Activated CD4-positive, alpha-beta T cell treated with anti-CD3 and anti-CD28 coated beads, Interleukin-2, Interleukin-6, amounts not matched to agents 100 ng/mL and 50 ng/mL, durations not matched to agents 16 hours and 8 hours (primary cell): ENCODE measurements at regions not wholly inside any gene's neighbourhood (a gene's known extent, or its start where the extent isn't known, plus 50 kb on each side); places are given as distances from the start of the nearest gene placed in this dataset.
"Not testable (repeated sequence)": the region's sequence is repeated elsewhere in the genome, so short reads cannot be mapped to it uniquely, and the experiment has no call there.

Experiments
- DNase-seq: peaks from one replicate; pipeline ENCODE4 v3.0.0-alpha.2; 2020

DNA sequence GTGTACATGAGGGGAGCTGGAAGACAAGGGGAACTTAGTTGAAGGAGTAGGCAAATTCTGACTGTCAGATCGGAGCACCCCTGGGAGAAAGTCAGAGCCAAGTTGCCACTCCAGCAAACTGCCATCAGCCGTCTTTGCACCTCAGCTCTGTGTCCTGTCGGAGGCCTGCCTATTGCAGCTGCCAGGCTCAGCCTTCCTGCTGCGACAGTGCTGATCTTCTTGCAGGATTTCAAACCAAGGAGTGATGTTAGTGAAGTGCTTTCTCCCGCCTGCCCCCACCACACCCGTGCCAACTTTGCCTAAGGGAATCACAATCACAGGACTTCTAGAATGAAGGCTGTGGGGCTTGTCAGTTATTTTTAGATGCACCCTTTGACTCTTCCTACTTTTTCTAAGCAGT is 185.3 kb downstream of the KIT start:
- no peak for DNase-seq

DNA sequence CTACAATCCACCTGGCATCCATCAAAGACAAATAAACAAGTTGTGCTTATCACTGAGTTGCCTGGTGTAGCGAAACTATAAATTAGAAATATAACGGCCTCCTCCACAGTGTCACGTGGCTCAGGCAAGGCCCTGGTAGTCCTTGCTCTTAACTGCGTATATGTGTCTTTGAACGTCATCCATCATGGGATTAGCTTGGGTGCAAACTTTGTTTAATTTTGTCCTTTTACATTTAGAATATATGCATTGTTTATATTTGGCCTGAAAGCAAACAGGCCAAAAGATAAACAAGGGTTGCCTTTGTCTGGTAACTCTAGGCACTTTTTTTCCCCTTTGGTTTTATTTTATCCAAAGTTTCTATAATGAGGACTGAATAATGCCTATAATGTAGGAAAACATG is 184.9 kb downstream of the KIT start:
- DNase-seq = no peak

DNA sequence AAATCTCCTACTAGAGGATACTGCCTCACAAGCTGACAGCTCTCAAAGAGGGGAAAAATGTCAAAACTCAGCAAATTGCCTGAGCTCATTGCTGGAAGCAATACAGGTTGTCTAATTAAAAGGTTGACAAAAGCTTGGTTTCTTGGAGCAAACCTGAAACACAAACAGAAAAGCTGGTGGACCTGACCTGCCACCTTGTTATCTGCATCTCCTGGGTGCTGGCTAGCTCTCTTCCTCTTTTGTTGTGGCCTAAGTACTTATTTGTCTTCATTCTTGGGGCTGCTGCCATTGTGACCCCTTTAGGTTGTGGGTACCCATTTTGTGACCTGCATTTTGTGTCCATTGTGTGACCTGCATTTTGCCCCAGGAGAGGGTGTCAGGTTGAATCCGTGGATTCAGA is 184.5 kb downstream of the KIT start:
- DNase-seq = no peak

DNA sequence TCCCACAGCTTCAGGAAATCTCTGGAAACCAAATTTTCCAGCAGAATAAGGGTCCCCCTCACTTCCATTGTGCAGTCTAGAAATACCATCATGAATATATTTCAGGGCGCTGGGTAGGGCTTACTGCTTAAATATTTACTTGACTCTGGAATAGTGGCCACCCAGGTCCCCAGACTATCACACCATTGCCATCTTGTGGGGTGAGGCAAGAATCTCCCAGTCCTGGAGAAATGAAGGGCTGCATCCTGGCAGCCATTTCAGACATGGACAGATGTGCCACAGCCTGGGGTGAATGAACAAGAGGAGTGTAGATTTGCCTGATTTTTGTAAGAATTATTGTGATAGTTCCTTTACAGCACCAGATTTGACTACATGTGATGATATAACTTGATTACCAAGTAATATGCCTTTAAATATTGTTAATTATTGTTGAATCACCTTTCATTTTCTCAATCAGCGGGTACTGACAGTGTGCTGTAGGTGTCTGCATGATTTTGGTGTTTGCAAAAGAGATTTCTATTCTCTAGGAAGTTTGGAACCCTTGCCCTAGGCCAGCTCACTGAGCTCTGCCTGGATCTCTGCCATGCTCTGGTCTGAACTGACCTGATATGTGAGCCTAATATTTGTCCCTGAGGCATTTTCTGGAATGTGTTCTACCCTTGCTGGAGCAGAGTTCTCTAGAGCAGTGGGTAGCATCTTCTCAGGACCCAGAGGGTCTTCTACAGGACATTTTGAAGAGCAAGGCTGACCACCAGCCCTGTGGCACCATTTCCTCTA is 183.4 kb downstream of the KIT start:
- DNase-seq = no peak

DNA sequence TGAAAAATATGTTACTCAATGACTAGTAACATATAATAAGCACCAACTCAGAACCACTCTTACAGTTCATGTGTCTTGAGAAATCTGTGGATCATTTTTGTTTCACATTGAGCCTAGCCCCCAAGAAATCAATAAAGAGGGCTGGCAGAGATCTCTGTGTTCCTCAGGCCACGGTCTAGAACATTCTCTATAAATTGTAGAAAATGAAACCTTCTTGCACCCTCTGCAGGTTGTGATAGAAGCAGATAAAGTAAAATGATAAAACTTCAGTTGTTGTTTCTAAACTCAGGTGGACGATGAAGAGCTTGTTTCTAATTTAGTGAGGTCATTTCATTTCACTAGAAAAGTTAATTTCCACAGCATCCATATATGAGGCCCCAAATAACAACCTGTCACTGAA is 182.7 kb downstream of the KIT start:
- DNase-seq = no peak

DNA sequence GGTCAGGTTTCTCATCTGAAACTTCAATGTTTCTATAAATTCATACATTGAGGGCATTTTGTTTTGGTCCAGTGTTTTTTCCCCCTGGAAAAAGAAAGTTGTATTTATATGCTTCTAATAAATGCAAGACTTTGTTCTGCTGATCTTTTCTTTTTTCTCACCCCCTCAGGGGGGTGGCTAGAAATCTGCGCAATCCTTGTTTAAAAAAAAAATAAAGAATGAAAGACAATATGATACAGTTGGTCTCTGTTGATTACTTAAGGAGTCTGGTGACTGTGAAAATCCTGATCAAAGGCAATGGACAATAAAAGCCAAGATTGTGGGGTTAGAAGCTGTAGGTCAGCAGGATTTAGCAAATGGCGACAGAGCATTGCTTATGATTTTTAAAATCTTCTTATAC is 180.5 kb downstream of the KIT start:
- DNase-seq = no peak

DNA sequence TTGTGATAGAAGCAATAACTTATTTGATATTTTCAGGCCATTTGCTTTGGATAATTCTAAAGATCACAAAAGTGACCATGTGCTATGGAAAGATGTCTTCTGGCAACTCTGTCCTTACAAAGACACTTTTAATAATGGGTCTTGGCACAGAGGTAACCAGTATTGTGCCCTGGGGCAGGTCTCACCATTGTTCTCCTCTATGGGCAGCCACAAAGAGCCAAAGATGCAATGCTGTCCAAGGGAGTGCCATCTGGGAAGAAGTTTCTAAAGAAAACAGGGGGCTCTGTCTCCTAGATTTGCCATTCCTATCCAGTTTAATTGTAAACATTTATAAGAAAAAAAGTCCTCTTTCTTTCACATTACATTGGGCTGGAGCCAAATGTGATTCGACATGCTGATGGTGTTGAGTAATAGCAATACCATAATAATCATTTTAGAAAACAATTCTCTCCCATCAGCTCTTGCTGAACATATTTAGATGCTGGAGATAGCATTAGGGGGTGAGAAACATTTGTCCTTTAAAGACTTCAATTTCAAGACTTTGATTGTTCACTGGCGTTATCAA is 179.9 kb downstream of the KIT start:
- DNase-seq = no peak

DNA sequence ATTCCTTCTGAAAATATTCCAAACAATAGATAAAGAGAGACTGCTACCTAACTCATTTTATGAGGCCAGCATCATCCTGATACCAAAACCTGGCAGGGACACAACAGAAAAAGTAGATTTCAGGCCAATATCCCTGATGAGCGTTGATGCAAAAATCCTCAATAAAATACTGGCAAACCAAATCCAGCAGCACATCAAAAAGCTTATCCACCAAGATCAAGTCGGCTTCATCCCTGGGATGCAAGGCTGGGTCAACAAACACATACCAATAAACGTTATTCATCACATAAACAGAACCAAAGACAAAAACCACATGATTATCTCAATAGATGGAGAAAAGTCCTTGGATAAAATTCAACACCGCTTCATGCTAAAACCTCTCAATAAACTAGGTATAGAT is 170.6 kb downstream of the KIT start:
- not testable (repeated sequence) for DNase-seq

DNA sequence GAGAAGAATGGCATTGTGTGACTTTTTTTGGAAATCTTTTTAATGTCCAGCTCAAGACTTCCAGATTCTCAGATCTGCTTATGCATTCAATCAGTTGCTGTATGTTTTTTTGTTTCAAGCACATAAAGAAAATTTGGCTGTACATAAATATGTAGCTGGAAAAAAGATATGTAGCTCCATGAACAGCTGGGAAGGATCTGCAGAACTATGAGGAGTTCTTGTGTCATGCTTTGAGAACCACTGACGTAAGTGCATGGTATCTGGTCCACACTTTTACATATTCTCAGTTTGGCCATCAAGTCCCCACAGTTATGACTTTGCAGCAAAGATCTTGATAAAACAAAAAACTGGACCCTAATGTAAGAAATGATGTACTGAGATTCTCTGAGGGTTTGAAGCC is 165.9 kb downstream of the KIT start:
- DNase-seq = no peak

DNA sequence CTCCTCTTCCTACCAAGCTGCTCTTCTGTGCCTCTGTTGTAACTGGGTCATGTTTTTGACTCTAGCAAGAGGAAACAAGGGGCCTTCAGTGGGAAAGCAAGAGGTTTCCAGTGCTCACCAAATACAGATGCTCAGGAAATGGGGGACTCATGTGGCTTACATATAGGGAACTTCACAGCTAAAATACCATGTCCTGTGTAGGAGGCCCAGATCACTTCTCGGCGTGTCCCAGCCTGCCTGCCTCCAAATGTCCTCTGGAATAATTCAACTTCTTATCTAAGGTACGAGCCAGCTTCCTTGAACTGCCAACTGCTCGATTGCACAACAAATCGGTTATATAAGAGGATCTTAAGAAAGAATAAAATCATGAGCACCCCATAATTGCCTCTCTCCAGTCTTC is 161.3 kb downstream of the KIT start:
- DNase-seq = no peak

DNA sequence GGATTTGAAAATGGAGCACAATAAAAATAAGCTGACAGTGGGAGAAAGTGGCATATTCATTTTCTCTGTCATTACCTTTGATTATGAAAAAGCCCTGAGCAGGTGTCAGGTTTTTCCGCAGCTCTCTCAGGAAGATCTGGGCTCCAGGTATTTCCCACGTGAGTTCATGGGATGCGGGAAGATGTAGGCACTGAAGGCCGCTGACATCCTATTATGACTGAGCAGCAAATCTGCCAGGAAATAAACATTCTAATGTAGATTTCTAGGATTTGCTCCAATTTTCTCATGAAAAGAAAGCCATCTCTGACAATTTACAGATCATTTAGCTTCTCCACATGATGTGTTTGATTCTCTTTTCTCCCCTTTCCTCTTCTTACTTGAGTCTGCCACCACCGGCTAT is 160.7 kb downstream of the KIT start:
- DNase-seq = no peak

DNA sequence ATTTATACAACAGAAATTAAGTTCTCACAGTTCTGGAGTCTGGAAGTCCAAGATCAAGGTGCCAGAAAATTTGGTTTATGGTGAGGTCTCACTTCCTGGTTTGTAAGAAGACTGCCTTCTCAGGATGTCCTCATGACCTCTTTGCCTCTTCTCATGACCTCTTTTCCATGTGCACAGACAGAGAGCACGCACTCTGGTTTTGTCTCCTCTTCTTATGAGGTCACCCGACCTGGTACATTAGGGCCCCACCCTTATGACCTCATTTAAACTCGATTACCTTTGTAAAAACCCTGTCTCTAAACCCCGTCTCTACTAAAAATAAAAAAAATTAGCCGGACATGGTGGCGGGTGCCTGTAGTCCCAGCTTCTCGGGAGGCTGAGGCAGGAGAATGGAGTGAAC is 155.9 kb downstream of the KIT start:
- no peak for DNase-seq

DNA sequence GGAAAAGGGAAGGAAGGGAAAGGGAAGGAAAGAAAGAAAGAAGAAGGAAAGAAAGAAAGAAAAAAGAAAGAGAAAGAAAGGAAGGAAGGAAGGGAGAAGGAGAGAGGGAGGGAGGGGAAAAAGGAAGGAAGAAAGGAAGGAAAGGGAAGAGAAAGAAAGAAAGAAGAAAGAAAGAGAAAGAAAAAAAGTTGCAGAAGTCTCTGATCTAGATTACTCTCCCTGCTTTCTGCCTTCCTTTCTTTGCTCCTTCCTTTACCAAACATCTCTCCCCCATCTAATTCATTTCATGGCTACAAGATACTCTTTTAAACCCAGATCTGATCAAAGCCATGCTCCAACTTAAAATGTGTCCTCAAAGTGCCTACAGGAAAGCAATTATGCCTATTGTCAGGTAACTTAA is 148.6 kb downstream of the KIT start:
- DNase-seq = no peak

DNA sequence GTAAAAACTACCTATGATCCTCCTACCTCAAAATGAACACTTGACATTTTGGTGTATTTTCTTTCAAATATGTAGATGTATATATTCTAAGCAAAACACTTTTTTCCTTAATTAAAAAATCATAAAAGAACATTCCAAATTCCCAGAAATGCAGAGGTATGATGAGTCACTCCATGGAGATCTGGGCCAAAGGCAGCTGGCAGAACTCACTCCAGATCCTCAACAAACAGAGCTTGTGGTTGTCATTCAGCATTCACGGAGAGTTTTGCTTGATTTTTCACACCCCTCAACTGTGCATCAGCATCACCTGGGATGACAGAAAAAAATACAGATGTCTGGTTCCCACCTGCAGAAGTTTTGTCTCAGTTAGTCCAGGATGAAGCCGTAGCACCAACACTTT is 144.6 kb downstream of the KIT start:
- DNase-seq = no peak

DNA sequence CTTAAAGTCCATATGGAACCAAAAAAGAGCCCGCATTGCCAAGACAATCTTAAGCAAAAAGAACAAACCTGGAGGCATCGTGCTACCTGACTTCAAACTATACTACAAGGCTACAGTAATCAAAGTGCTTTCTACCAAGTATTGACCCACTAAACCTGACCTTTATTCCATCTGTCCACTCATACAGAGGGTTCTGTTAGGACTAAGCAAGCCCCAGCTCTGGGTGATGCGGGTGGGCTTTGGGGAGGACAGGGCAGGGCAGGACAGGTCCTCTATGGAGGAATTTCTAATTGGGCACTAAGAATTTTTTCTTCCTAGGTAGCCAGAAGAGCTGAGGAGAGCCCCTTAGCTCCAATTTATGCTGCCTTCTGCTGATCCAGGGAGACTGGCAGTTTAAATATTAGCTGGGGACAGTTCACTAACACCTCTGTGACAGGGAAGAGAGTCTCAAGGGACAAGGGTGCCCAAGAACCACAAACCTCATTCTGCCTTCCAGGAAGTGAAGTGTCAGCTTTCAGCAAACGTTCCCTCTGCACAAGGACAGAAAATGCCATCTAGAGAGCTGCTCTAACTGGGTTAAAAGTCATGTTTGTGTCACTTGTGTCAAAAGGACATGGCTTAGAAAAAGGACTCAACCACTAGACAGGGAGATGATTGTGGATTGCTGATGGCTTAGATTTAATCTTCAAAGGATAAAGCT is 143.2 kb downstream of the KIT start:
- no peak for DNase-seq

DNA sequence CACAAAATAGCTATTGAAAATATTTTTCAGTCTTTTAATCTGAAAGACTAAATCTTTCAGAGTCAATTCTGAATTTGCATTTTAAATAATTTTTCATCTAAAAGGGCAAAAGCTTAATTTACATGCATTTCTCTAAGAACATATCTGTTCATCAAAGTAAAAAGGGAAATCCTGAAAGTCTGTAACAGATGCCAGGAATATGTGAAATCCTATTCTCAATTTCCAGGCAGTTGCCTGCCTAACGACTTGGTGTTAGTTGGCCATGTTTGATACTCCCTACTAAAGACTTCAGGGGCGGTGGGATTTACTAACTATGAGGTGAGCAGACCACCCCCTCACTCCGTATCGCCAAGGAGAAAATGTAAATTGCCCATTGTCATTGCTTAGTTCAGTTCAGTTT is 136.8 kb downstream of the KIT start:
- DNase-seq = no peak

DNA sequence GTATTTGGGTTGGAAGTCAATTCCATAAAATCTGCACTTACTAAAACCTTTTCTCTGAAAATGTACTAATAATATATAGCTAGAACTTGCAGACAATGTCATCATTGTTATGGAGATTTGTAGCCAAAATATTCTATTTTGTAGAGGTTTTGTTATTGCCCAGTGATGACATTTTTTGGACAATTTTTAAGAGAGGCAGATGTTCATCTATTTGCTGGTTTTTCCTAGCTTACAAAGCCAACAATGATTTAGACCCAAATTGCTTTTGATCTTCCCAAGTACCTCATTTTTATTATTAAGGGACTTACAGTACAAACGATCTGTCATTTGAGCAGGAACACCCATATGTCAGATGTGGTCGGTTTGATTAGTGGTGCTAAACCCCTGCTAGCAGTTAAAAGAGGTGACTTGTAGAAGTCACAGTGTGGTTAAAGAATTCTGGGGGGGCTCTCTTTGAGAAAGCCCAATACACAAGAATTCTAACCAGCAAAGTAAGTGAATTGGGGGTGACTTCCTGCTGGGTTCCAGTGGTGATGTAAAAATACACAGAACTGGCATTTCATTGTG is 136.2 kb downstream of the KIT start:
- no peak for DNase-seq
